BLaER1 treated with 17β-estradiol and CSF1 and Interleukin-3, amounts not matched to agents 10 nM and 100 nM (cell line): ENCODE measurements at regions not wholly inside any gene's neighbourhood (a gene's known extent, or its start where the extent isn't known, plus 50 kb on each side); places are given as distances from the start of the nearest gene placed in this dataset.
A peak's percentile ranks its signal among the peaks of the same experiment; 100 is the strongest.

ENCODE experiments used
- H3K27ac ChIP-seq, 11 experiments: shearing (Covaris generic); formaldehyde crosslinking; 2 replicates each; pipeline ENCODE4 v1.8.1; 2022
- H3K27me3 ChIP-seq, 11 experiments: shearing (Covaris generic); formaldehyde crosslinking; 2 replicates each; pipeline ENCODE4 v1.8.1; 2022
- H3K36me3 ChIP-seq, 11 experiments: shearing (Covaris generic); formaldehyde crosslinking; 2 replicates each; pipeline ENCODE4 v1.8.1; 2022
- H3K4me1 ChIP-seq, 10 experiments: shearing (Covaris generic); formaldehyde crosslinking; 2 replicates each; pipeline ENCODE4 v1.8.1; 2022
- H3K4me2 ChIP-seq, 11 experiments: shearing (Covaris generic); formaldehyde crosslinking; 2 replicates each; pipeline ENCODE4 v1.8.1; 2022
- H3K4me3 ChIP-seq, 10 experiments: shearing (Covaris generic); formaldehyde crosslinking; 2 replicates each; pipeline ENCODE4 v1.8.1; 2022
- H3K9ac ChIP-seq, 11 experiments: shearing (Covaris generic); formaldehyde crosslinking; 2 replicates each; pipeline ENCODE4 v1.8.1; 2022
- H3K9me3 ChIP-seq, 11 experiments: shearing (Covaris generic); formaldehyde crosslinking; replicated peaks in 1 of 11; 2 replicates each; pipeline ENCODE4 v1.8.1; 2022
- H4K20me1 ChIP-seq, 11 experiments: shearing (Covaris generic); formaldehyde crosslinking; 2 replicates each; pipeline ENCODE4 v1.8.1; 2022
- Cebpa-rat ChIP-seq, 11 experiments: shearing (Covaris generic); IDR thresholded peaks; 2 replicates each; pipeline ENCODE4 v1.8.1; 2022

DNA sequence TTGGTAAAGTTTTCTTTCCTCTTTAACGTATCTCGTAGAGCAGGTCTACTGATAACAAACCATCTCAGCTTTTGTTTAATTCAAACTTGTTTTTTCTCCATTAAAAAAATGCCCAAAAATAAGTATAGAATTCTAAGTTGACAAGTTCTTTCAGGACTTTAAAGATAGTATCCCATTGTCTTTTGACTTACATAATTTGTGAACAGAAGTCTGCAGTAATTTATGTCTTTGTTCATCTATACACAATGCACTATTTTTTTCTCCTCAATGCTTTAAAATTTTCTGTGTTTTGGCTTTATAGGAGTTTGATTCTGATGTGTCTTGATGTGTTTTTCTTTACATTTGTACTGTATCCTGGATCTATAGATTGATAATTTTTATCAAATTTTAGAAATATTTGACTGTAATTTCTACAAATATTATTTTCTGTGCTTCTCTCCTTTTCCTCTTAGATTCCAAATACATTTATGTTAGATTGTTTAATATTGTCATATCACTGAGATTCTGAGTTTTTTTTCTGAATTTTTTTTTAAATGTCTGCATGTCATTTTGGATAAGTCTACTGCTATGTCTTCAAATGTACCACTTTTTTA, 143.3 kb downstream of the FTCDNL1 start:
- Histone ChIP-seq H3K27ac (no peak overlapping the region), H3K4me1 (no peaks in the 10 kb centered on the region), H3K4me3 (no peak overlapping the region), H4K20me1 (no peaks in the 10 kb centered on the region), H3K36me3 (no peaks in the 10 kb centered on the region), H3K9ac (no peak overlapping the region), H3K27me3 (no peaks in the 10 kb centered on the region), H3K4me2 (no peak overlapping the region), H3K9me3 (peaks cover 0 to 9% (median 0%) of the 10 kb centered on the region in 11 experiments; a peak in 2 of 22 replicates)
- no peak for TF ChIP-seq Cebpa-rat (IDR thresholded peaks at IDR 0.05)

DNA sequence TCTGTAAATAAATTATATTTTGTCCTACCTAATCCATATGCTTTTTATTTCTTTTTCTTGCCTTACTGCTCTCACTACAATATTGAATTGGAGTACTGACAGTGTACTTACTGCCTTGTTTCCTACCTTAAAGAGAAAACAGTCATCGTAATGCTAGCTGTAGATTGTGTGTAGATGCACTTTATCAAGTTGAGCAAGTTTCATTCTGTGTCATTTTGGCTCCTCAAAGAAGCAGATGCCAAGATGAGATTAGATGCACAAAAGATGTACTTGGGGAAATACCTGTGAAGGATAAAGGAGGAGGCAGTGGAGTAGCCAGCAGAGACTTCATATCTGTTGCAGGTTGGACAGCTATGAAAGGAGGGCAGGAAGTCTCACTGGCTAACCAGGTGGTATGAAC, 145.5 kb downstream of the FTCDNL1 start:
- Histone ChIP-seq H3K4me3 (no peak overlapping the region), H4K20me1 (no peaks in the 10 kb centered on the region), H3K9ac (no peak overlapping the region), H3K4me2 (no peak overlapping the region), H3K9me3 (peaks cover 0 to 9% (median 0%) of the 10 kb centered on the region in 11 experiments; a peak in 2 of 22 replicates), H3K27ac (no peak overlapping the region), H3K27me3 (no peaks in the 10 kb centered on the region), H3K36me3 (no peaks in the 10 kb centered on the region), H3K4me1 (no peaks in the 10 kb centered on the region)
- no peak for TF ChIP-seq Cebpa-rat (IDR thresholded peaks at IDR 0.05)

DNA sequence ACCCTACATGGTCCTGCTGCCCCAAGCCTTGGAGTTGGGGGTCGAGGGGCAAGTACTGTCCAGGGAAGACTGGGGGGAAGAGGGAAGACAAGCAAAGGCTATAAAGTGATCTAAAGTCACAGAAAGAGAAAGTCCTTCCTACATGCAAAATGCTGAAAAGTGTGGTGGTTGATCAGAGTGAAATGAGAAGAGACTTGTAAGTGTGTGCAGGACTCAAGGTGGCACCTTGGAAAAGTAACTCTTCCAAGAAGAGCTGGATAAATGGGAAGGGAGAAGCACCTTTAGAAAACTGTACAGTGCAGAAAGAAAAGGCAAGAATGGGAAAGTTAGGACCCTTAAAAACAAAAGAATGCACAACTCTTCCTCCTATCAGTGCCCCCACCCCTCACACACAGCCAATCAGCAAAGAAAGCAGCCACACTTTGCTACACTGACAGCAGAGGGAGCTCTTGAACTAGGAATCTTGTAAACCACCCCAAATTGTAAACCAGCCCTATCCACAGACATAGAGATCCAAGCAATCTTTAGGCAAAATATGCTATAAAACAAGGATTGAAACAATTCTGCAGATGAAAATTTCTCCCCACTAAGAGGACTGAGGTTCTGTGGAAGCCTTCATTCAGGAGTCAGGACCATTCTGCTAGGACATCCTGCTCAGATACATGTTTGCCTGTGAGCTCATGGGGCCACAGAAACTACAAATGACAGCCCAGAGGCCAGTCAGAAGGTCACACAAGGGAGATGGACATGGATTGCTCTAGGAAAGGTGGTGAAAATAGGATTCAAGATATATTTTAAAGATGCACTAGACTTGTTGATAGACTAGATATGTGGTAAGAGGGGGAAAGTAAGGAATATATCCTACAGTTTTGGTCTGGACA, 146.4 kb downstream of the FTCDNL1 start:
- H3K9me3 ChIP-seq: peaks cover 0 to 9% (median 0%) of the 10 kb centered on the region in 11 experiments; a peak in 2 of 22 replicates
- H3K4me1 ChIP-seq: no peaks in the 10 kb centered on the region
- no peaks in the 10 kb centered on the region for H3K27me3 ChIP-seq
- no peaks in the 10 kb centered on the region for H3K36me3 ChIP-seq
- H3K4me2 ChIP-seq: no peak overlapping the region
- no peak overlapping the region for H3K27ac ChIP-seq
- H3K9ac ChIP-seq: no peak overlapping the region
- no peak overlapping the region for H3K4me3 ChIP-seq
- TF ChIP-seq Cebpa-rat (IDR thresholded peaks at IDR 0.05): no peak
- H4K20me1 ChIP-seq: no peaks in the 10 kb centered on the region

DNA sequence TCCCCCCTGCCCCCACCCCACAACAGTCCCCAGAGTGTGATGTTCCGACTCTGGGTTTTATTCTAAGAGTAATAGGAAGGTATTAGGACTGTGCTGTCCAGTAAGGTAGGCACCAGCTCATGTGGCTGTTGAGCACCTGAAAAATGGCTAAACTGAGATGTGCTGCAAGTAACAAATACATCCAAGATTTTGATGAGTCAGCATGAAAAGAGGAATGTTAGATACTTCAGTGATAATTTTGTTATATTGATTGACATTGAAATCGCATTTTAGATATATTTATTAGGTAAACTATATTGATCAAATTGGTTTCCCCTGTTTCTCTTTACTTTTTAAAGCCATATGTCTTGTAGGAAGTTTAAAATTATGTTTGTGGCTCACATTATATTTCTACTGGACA, 147.8 kb downstream of the FTCDNL1 start:
- H3K27me3 ChIP-seq: no peaks in the 10 kb centered on the region
- H4K20me1 ChIP-seq: no peaks in the 10 kb centered on the region
- no peaks in the 10 kb centered on the region for H3K4me1 ChIP-seq
- H3K4me2 ChIP-seq: no peak overlapping the region
- H3K36me3 ChIP-seq: no peaks in the 10 kb centered on the region
- no peak overlapping the region for H3K4me3 ChIP-seq
- H3K9me3 ChIP-seq: peaks cover 0 to 9% (median 0%) of the 10 kb centered on the region in 11 experiments; a peak in 2 of 22 replicates
- H3K27ac ChIP-seq: no peak overlapping the region
- no peak for TF ChIP-seq Cebpa-rat (IDR thresholded peaks at IDR 0.05)
- no peak overlapping the region for H3K9ac ChIP-seq

DNA sequence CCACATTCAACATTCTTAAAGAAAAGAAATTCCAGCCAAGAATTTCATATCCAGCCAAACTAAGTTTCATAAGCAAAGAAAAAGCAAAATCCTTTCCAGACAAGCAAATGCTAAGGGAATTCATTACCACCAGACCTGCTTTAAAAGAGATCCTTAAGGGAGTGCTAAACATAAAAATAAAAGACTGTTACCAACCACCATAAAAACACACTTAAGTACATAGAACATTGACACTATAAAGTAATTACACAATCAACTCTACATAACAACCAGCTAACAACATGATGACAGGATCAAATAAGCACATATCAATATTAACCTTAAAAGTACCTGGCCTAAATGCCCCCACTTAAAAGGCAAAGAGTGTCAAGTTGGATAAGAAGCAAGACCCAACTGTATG, 153.5 kb downstream of the FTCDNL1 start:
- Histone ChIP-seq H3K36me3 (no peaks in the 10 kb centered on the region), H3K27ac (no peak overlapping the region), H3K4me1 (no peaks in the 10 kb centered on the region), H4K20me1 (no peaks in the 10 kb centered on the region), H3K4me3 (no peak overlapping the region), H3K27me3 (no peaks in the 10 kb centered on the region), H3K4me2 (no peak overlapping the region), H3K9me3 (no peaks in the 10 kb centered on the region), H3K9ac (no peak overlapping the region)
- no peak for TF ChIP-seq Cebpa-rat (IDR thresholded peaks at IDR 0.05)

DNA sequence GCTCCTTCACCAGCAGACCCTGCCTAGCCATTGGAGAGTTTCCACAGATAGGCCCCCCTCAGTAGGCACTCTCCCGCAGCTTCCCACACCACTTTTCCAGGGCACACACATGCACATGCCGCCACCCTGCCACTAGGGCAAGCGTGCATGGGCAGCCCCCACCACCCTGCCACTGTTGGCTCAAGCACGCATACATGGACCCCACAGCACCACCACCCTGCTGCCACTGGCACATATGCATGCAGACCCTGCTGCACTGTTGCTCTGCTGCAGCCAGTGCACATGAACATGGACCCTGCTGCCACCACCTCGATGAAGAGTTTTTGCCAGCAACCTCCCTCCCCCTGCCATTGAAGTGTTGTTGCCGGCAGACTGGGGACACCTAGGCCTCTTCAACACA, 154.9 kb downstream of the FTCDNL1 start:
- Histone ChIP-seq H3K4me2 (no peak overlapping the region), H3K4me1 (no peaks in the 10 kb centered on the region), H4K20me1 (no peaks in the 10 kb centered on the region), H3K9ac (no peak overlapping the region), H3K27me3 (no peaks in the 10 kb centered on the region), H3K4me3 (no peak overlapping the region), H3K9me3 (no peaks in the 10 kb centered on the region), H3K27ac (no peak overlapping the region), H3K36me3 (no peaks in the 10 kb centered on the region)
- no peak for TF ChIP-seq Cebpa-rat (IDR thresholded peaks at IDR 0.05)

DNA sequence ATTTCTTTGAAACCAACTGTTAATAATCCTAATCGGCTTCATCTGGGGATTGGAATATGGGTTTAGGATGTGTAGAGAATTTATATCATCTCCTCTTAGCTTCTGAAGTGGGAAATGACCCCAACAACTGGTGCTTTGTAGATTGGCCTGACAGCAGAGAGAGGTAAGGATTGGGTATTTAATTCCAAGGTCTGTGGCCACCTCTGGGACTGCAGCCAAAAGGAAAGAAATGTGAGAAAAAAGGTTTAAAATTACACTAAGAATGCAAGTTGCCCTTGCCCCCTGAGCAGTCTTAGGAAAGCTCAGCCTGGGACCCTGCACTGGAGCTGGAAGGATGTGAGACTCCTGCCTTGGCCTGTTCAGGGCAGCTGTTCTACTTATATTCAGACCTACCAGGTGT, 157.1 kb downstream of the FTCDNL1 start:
- Histone ChIP-seq H3K4me1 (no peaks in the 10 kb centered on the region), H3K9me3 (no peaks in the 10 kb centered on the region), H3K27ac (no peak overlapping the region), H3K9ac (no peak overlapping the region), H3K27me3 (no peaks in the 10 kb centered on the region), H3K36me3 (no peaks in the 10 kb centered on the region), H3K4me2 (no peak overlapping the region), H3K4me3 (no peak overlapping the region), H4K20me1 (no peaks in the 10 kb centered on the region)
- no peak for TF ChIP-seq Cebpa-rat (IDR thresholded peaks at IDR 0.05)

DNA sequence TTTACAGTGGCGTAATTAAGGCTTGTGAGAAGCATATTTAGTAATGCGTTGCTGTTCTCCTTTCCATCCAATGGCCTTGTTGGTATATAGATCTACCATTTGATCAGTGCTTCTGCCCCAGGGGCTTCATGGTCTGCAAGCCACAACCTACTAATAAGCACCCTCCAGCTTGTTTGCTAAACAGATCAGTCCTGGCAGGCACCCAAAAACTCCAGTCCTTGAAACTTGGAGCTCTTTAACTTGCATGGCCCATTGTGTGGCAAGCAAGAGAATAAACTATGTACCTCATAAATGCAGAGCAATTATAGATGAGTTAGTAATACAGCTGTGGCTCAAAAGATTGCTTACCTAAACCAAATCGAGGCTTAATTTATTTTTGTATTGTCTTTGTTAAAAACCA, 158.5 kb downstream of the FTCDNL1 start:
- no peak overlapping the region for H3K4me2 ChIP-seq
- no peaks in the 10 kb centered on the region for H4K20me1 ChIP-seq
- no peaks in the 10 kb centered on the region for H3K9me3 ChIP-seq
- no peak overlapping the region for H3K27ac ChIP-seq
- TF ChIP-seq Cebpa-rat (IDR thresholded peaks at IDR 0.05): no peak
- H3K27me3 ChIP-seq: no peaks in the 10 kb centered on the region
- H3K4me3 ChIP-seq: no peak overlapping the region
- H3K36me3 ChIP-seq: no peaks in the 10 kb centered on the region
- no peak overlapping the region for H3K9ac ChIP-seq
- H3K4me1 ChIP-seq: no peaks in the 10 kb centered on the region

DNA sequence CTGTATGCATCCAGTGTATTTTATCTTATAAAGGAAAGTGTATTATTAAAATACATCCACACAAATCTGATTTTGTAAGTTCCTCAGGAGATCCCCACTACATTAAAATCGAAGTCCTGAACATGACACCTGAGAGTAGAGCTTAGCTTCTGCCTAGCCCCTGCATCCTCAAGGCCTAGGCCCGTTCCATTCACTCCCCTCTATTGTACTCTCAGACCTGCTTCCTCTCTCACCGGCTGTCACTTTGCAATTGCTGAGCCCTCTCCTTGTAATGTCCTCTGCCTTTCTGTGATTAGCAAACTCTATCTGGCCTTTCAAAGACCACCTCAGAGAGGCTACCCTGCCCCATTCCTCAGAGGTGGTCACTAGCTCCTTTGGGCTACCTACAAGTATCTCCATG, 160.8 kb downstream of the FTCDNL1 start:
- H3K27ac ChIP-seq: no peak overlapping the region
- no peaks in the 10 kb centered on the region for H4K20me1 ChIP-seq
- no peak overlapping the region for H3K9ac ChIP-seq
- no peaks in the 10 kb centered on the region for H3K27me3 ChIP-seq
- TF ChIP-seq Cebpa-rat (IDR thresholded peaks at IDR 0.05): no peak
- H3K4me2 ChIP-seq: no peak overlapping the region
- peaks cover 0 to 3% (median 0%) of the 10 kb centered on the region in 10 experiments; a peak in 3 of 20 replicates for H3K4me1 ChIP-seq
- no peaks in the 10 kb centered on the region for H3K9me3 ChIP-seq
- H3K36me3 ChIP-seq: no peaks in the 10 kb centered on the region
- H3K4me3 ChIP-seq: no peak overlapping the region

DNA sequence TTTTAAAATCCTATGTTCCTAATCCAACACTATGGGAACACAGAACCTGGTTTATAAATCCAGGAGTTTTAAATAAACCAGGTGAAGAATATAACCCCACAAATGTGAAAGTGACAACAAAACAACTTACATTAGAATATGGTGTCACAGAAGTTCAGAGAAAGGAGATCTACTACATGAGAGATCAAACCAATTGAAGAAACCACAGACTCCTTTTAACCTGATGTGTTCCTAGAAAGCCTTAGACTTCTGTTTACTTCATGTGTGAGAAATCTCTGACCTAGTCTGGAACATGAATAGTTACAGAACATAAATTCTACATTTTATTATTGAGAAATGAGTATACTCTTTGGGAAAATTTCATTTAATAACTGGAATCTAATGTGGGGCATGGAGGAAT, 165.3 kb downstream of the FTCDNL1 start:
- Histone ChIP-seq H3K9ac (no peak overlapping the region), H4K20me1 (no peaks in the 10 kb centered on the region), H3K27me3 (no peaks in the 10 kb centered on the region), H3K4me3 (no peak overlapping the region), H3K9me3 (no peaks in the 10 kb centered on the region), H3K4me2 (peak overlapping the region in 1 of 11 experiments; percentile 21; a peak in 1 of 22 replicates), H3K36me3 (no peaks in the 10 kb centered on the region), H3K4me1 (peaks cover 0 to 8% (median 0%) of the 10 kb centered on the region in 10 experiments; a peak in 3 of 20 replicates), H3K27ac (no peak overlapping the region)
- TF ChIP-seq Cebpa-rat (IDR thresholded peaks at IDR 0.05): no peak
